Mammary epithelial cell (primary cell): ENCODE measurements at regions not wholly inside any gene's neighbourhood (a gene's known extent, or its start where the extent isn't known, plus 50 kb on each side); places are given as distances from the start of the nearest gene placed in this dataset.

Experiments
- EZH2 ChIP-seq: IDR thresholded peaks from 2 replicates; pipeline ENCODE4 v1.6.1; 2012; ENCODE audit warnings: low read length, inconsistent platforms, borderline replicate concordance
- TF ChIP-seq, protein P1 (sequence below), 2 donors: IDR thresholded peaks in 1 of 2; conservative IDR thresholded peaks in 1 of 2; 2 replicates each; pipeline ENCODE4 v1.5.1; 2011 to 2012; ENCODE audit warnings: inconsistent platforms in 2 of 2, low read length in 2 of 2, mild to moderate bottlenecking in 2 of 2, control low read depth in 1 of 2, low read depth in 1 of 2; ENCODE audit not compliant: insufficient read depth in 1 of 2; ENCODE audit errors: extremely low read depth in 1 of 2

DNA sequence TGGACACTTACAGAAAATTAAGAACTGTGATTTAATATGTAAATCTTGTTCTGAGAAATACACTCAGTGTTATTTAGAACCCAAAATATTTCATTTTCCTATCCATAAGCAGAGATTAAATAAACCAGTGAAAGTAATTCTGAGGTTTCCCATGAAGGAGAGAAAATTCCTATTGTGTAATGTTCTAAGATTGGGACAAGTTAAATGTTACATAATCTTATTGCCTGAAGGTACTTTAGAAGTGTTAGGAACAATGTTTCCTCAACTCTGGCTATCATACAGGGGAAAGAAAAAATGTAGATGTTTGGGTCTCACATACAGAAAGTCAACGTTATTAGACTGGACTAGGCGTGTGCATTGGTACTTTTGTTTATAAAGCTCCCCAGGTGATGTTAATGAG, 281.9 kb upstream of the SYT10 start:
- TF ChIP-seq, protein P1, sequence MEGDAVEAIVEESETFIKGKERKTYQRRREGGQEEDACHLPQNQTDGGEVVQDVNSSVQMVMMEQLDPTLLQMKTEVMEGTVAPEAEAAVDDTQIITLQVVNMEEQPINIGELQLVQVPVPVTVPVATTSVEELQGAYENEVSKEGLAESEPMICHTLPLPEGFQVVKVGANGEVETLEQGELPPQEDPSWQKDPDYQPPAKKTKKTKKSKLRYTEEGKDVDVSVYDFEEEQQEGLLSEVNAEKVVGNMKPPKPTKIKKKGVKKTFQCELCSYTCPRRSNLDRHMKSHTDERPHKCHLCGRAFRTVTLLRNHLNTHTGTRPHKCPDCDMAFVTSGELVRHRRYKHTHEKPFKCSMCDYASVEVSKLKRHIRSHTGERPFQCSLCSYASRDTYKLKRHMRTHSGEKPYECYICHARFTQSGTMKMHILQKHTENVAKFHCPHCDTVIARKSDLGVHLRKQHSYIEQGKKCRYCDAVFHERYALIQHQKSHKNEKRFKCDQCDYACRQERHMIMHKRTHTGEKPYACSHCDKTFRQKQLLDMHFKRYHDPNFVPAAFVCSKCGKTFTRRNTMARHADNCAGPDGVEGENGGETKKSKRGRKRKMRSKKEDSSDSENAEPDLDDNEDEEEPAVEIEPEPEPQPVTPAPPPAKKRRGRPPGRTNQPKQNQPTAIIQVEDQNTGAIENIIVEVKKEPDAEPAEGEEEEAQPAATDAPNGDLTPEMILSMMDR (conservative IDR thresholded peaks at IDR 0.05 in 1 of 2, IDR thresholded peaks at IDR 0.05 in 1 of 2; ENCODE audit: extremely low read depth in 1 of 2, insufficient read depth in 1 of 2, low read depth in 1 of 2, low read length in 2 of 2), result no peak
- no peak for TF ChIP-seq EZH2
